Large intestine (tissue), 3 donors: ENCODE measurements at regions not wholly inside any gene's neighbourhood (a gene's known extent, or its start where the extent isn't known, plus 50 kb on each side); places are given as distances from the start of the nearest gene placed in this dataset.
A peak's percentile ranks its signal among the peaks of the same experiment; 100 is the strongest.
"Not testable (repeated sequence)": the region's sequence is repeated elsewhere in the genome, so short reads cannot be mapped to it uniquely, and the experiment has no call there.

ENCODE experiments used
- DNase-seq, 2 donors: peaks; one replicate each; pipeline versions ENCODE4 v3.0.0 to v3.0.0-alpha.2; 2013
- H3K27ac ChIP-seq: one replicate; pipeline ENCODE4 v1.5.1; 2013; ENCODE audit warnings: low read length
- H3K27me3 ChIP-seq: 2 replicates; pipeline ENCODE4 v1.6.1; 2013; ENCODE audit warnings: low read length; ENCODE audit not compliant: control insufficient read depth, insufficient read depth
- H3K36me3 ChIP-seq: 2 replicates; pipeline ENCODE4 v1.6.1; 2013; ENCODE audit warnings: low read length; ENCODE audit not compliant: control insufficient read depth, insufficient read depth
- H3K4me1 ChIP-seq: one replicate; pipeline ENCODE4 v1.6.1; 2013; ENCODE audit warnings: low read length; ENCODE audit not compliant: control insufficient read depth, insufficient read depth
- H3K4me3 ChIP-seq: one replicate; pipeline ENCODE4 v1.5.1; 2013; ENCODE audit warnings: low read length
- H3K9me3 ChIP-seq: one replicate; pipeline ENCODE4 v1.6.1; 2013; ENCODE audit warnings: mild to moderate bottlenecking, low read depth, low read length, moderate library complexity; ENCODE audit not compliant: control insufficient read depth
- WGBS: methylation state at CpG from one replicate; pipeline ENCODE4 v1.1.5; 2013; ENCODE audit warnings: low lambda C conversion rate; ENCODE audit not compliant: insufficient coverage; 5-methylcytosine and 5-hydroxymethylcytosine counted together

- Histone ChIP-seq H3K36me3 (no peaks in the 10 kb centered on the region), H3K27me3 (peaks cover 12% of the 10 kb centered on the region), H3K4me1 (no peaks in the 10 kb centered on the region), H3K4me3 (no peak overlapping the region), H3K9me3 (no peaks in the 10 kb centered on the region), H3K27ac (no peak overlapping the region)
- no peak for DNase-seq
- WGBS, result no CpG with 5 or more reads among the region's 7 CpGs
These were observed 124.3 kb downstream of the KLF6 start for GRCh38 chr10:3660753-3661152.

GRCh38 chr10:3659203-3659917 lies 125.6 kb downstream of the KLF6 start:
- no peak for DNase-seq
- H3K4me3 ChIP-seq, result no peak overlapping the region
- no peak overlapping the region for H3K27ac ChIP-seq
- H3K9me3 ChIP-seq, result no peaks in the 10 kb centered on the region
- H3K4me1 ChIP-seq, result no peaks in the 10 kb centered on the region
- H3K36me3 ChIP-seq, result no peaks in the 10 kb centered on the region
- WGBS, result 27% methylated on average over 2 of the region's 13 CpGs
- peaks cover 3% of the 10 kb centered on the region for H3K27me3 ChIP-seq

- Histone ChIP-seq H3K4me3 (no peak overlapping the region), H3K27me3 (peaks cover 3% of the 10 kb centered on the region), H3K27ac (no peak overlapping the region), H3K36me3 (no peaks in the 10 kb centered on the region), H3K4me1 (no peaks in the 10 kb centered on the region), H3K9me3 (no peaks in the 10 kb centered on the region)
- DNase-seq, result no peak
- 100% methylated on average over 1 of the region's 4 CpGs for WGBS
These were observed 126.2 kb downstream of the KLF6 start for GRCh38 chr10:3658766-3659165.

- H3K9me3 ChIP-seq, result no peaks in the 10 kb centered on the region
- WGBS, result 100% methylated on average over 1 of the region's 3 CpGs
- H3K4me1 ChIP-seq, result no peaks in the 10 kb centered on the region
- H3K36me3 ChIP-seq, result no peaks in the 10 kb centered on the region
- no peak overlapping the region for H3K4me3 ChIP-seq
- H3K27ac ChIP-seq, result no peak overlapping the region
- no peaks in the 10 kb centered on the region for H3K27me3 ChIP-seq
- no peak for DNase-seq
These were observed 128.8 kb downstream of the KLF6 start for GRCh38 chr10:3656214-3656613.

- H3K4me1 ChIP-seq, result no peaks in the 10 kb centered on the region
- no peak overlapping the region for H3K4me3 ChIP-seq
- H3K27ac ChIP-seq, result no peak overlapping the region
- H3K9me3 ChIP-seq, result no peaks in the 10 kb centered on the region
- WGBS, result 67% methylated on average over 1 of the region's 7 CpGs
- H3K27me3 ChIP-seq, result no peaks in the 10 kb centered on the region
- H3K36me3 ChIP-seq, result no peaks in the 10 kb centered on the region
- DNase-seq, result peak in 1 of 2 donors; percentile 11
These were observed 129.5 kb downstream of the KLF6 start for GRCh38 chr10:3655528-3655927.

- no peaks in the 10 kb centered on the region for H3K9me3 ChIP-seq
- no peaks in the 10 kb centered on the region for H3K36me3 ChIP-seq
- H3K4me1 ChIP-seq, result no peaks in the 10 kb centered on the region
- no peak overlapping the region for H3K27ac ChIP-seq
- no peak overlapping the region for H3K4me3 ChIP-seq
- no peak for DNase-seq
- whole genome bisulfite sequencing, result no CpG with 5 or more reads among the region's 1 CpG
- no peaks in the 10 kb centered on the region for H3K27me3 ChIP-seq
These were observed 130.0 kb downstream of the KLF6 start for GRCh38 chr10:3654980-3655379.

GRCh38 chr10:3654496-3654895 lies 130.5 kb downstream of the KLF6 start:
- H3K36me3 ChIP-seq, result no peaks in the 10 kb centered on the region
- no peaks in the 10 kb centered on the region for H3K9me3 ChIP-seq
- WGBS, result no CpG with 5 or more reads among the region's 2 CpGs
- no peaks in the 10 kb centered on the region for H3K4me1 ChIP-seq
- no peak for DNase-seq
- no peak overlapping the region for H3K27ac ChIP-seq
- no peak overlapping the region for H3K4me3 ChIP-seq
- no peaks in the 10 kb centered on the region for H3K27me3 ChIP-seq

GRCh38 chr10:3653303-3653702 lies 131.7 kb downstream of the KLF6 start:
- WGBS, result 100% methylated on average over 1 of the region's 2 CpGs
- H3K4me3 ChIP-seq, H3K27ac ChIP-seq, DNase-seq, H3K4me1 ChIP-seq, H3K9me3 ChIP-seq, H3K27me3 ChIP-seq, H3K36me3 ChIP-seq: not testable (repeated sequence)

GRCh38 chr10:3652886-3653285 lies 132.1 kb downstream of the KLF6 start:
- DNase-seq, result no peak
- H3K4me3 ChIP-seq, result no peak overlapping the region
- no peak overlapping the region for H3K27ac ChIP-seq
- 89% methylated on average over 7 of the region's 13 CpGs for WGBS
- no peaks in the 10 kb centered on the region for H3K27me3 ChIP-seq
- no peaks in the 10 kb centered on the region for H3K9me3 ChIP-seq
- H3K36me3 ChIP-seq, result no peaks in the 10 kb centered on the region
- H3K4me1 ChIP-seq, result no peaks in the 10 kb centered on the region

GRCh38 chr10:3651969-3652653 lies 132.9 kb downstream of the KLF6 start:
- H3K36me3 ChIP-seq, result no peaks in the 10 kb centered on the region
- H3K4me3 ChIP-seq, result no peak overlapping the region
- WGBS, result no CpG with 5 or more reads among the region's 6 CpGs
- H3K4me1 ChIP-seq, result no peaks in the 10 kb centered on the region
- H3K9me3 ChIP-seq, result no peaks in the 10 kb centered on the region
- no peak overlapping the region for H3K27ac ChIP-seq
- H3K27me3 ChIP-seq, result no peaks in the 10 kb centered on the region
- no peak for DNase-seq

- no CpG with 5 or more reads among the region's 6 CpGs for WGBS
- no peak overlapping the region for H3K4me3 ChIP-seq
These were observed 136.4 kb downstream of the KLF6 start for GRCh38 chr10:3648576-3648975.

More at GRCh38 chr10:3648576-3648975, 136.4 kb downstream of the KLF6 start:
- Histone ChIP-seq H3K36me3 (no peaks in the 10 kb centered on the region), H3K27me3 (no peaks in the 10 kb centered on the region), H3K27ac (no peak overlapping the region), H3K9me3 (no peaks in the 10 kb centered on the region), H3K4me1 (no peaks in the 10 kb centered on the region)
- no peak for DNase-seq
